Osteocyte (in vitro differentiated cells): ENCODE measurements at regions not wholly inside any gene's neighbourhood (a gene's known extent, or its start where the extent isn't known, plus 50 kb on each side); places are given as distances from the start of the nearest gene placed in this dataset.
"Not testable (repeated sequence)": the region's sequence is repeated elsewhere in the genome, so short reads cannot be mapped to it uniquely, and the experiment has no call there.

Experiments
- DNase-seq: peaks from one replicate; pipeline ENCODE4 v3.0.0; 2021; ENCODE audit warnings: mixed read lengths; ENCODE audit not compliant: unreplicated experiment; ENCODE audit errors: extremely low spot score
- H3K27ac Mint-ChIP-seq: one replicate; pipeline ENCODE4 v1.8.0; 2021; ENCODE audit warnings: mild to moderate bottlenecking, mixed read lengths; ENCODE audit not compliant: unreplicated experiment
- H3K27me3 Mint-ChIP-seq: one replicate; pipeline ENCODE4 v1.8.0; 2021; ENCODE audit warnings: mixed read lengths; ENCODE audit not compliant: unreplicated experiment
- H3K36me3 Mint-ChIP-seq: one replicate; pipeline ENCODE4 v1.8.0; 2021; ENCODE audit warnings: mixed read lengths; ENCODE audit not compliant: unreplicated experiment
- H3K4me1 Mint-ChIP-seq: one replicate; pipeline ENCODE4 v1.8.0; 2021; ENCODE audit warnings: mixed read lengths; ENCODE audit not compliant: unreplicated experiment
- H3K4me3 Mint-ChIP-seq: one replicate; pipeline ENCODE4 v1.8.0; 2021; ENCODE audit warnings: mild to moderate bottlenecking, moderate library complexity, mixed read lengths; ENCODE audit not compliant: unreplicated experiment
- H3K9me3 Mint-ChIP-seq: one replicate; pipeline ENCODE4 v1.8.0; 2021; ENCODE audit warnings: mixed read lengths; ENCODE audit not compliant: unreplicated experiment
- CTCF ChIP-seq: fragments of 200-600 bp; sonication (generic); IDR thresholded peaks from 2 replicates; pipeline ENCODE4 v1.5.0; 2021; ENCODE audit warnings: antibody characterized with exemption, mild to moderate bottlenecking, moderate library complexity

GRCh38 chr18:41059126-41059415 is 896.0 kb upstream of the PIK3C3 start:
- DNase-seq = no peak
- H3K36me3 Mint-ChIP-seq = no peaks in the 10 kb centered on the region
- H3K27me3 Mint-ChIP-seq = no peaks in the 10 kb centered on the region
- peaks cover 14% of the 10 kb centered on the region for H3K4me1 Mint-ChIP-seq
- TF ChIP-seq CTCF = no peak
- peak overlapping the region; percentile 40 for H3K27ac Mint-ChIP-seq
- H3K9me3 Mint-ChIP-seq = no peaks in the 10 kb centered on the region
- H3K4me3 Mint-ChIP-seq = no peak overlapping the region

GRCh38 chr18:41058351-41059125 is 896.5 kb upstream of the PIK3C3 start:
- no peak overlapping the region for H3K4me3 Mint-ChIP-seq
- H3K27ac Mint-ChIP-seq = peak overlapping the region; percentile 40
- no peaks in the 10 kb centered on the region for H3K9me3 Mint-ChIP-seq
- H3K36me3 Mint-ChIP-seq = no peaks in the 10 kb centered on the region
- no peaks in the 10 kb centered on the region for H3K27me3 Mint-ChIP-seq
- TF ChIP-seq CTCF = no peak
- peaks cover 14% of the 10 kb centered on the region for H3K4me1 Mint-ChIP-seq
- DNase-seq = no peak

- no peak for TF ChIP-seq CTCF
- no peak overlapping the region for H3K4me3 Mint-ChIP-seq
- no peaks in the 10 kb centered on the region for H3K27me3 Mint-ChIP-seq
- no peaks in the 10 kb centered on the region for H3K9me3 Mint-ChIP-seq
- DNase-seq = no peak
- no peak overlapping the region for H3K27ac Mint-ChIP-seq
- no peaks in the 10 kb centered on the region for H3K36me3 Mint-ChIP-seq
- no peaks in the 10 kb centered on the region for H3K4me1 Mint-ChIP-seq
These were observed 902.4 kb upstream of the PIK3C3 start for GRCh38 chr18:41052625-41053024.

- H3K36me3 Mint-ChIP-seq, H3K9me3 Mint-ChIP-seq, DNase-seq, H3K4me3 Mint-ChIP-seq, H3K27me3 Mint-ChIP-seq, H3K27ac Mint-ChIP-seq, H3K4me1 Mint-ChIP-seq: not testable (repeated sequence)
These were observed 908.8 kb upstream of the PIK3C3 start for GRCh38 chr18:41046250-41046649.

GRCh38 chr18:41043876-41044275 is 911.2 kb upstream of the PIK3C3 start:
- Mint-ChIP-seq H3K4me1 (no peaks in the 10 kb centered on the region), H3K4me3 (no peak overlapping the region), H3K36me3 (no peaks in the 10 kb centered on the region), H3K9me3 (peaks cover 4% of the 10 kb centered on the region), H3K27ac (no peak overlapping the region), H3K27me3 (no peaks in the 10 kb centered on the region)
- no peak for DNase-seq
- no peak for TF ChIP-seq CTCF

- Mint-ChIP-seq H3K4me1 (peaks cover under 1% of the 10 kb centered on the region), H3K4me3 (no peak overlapping the region), H3K9me3 (peaks cover 4% of the 10 kb centered on the region), H3K27ac (no peak overlapping the region), H3K27me3 (no peaks in the 10 kb centered on the region), H3K36me3 (no peaks in the 10 kb centered on the region)
- no peak for DNase-seq
- TF ChIP-seq CTCF = no peak
These were observed 912.2 kb upstream of the PIK3C3 start for GRCh38 chr18:41042866-41043265.
